ENCODE measurements at regions not wholly inside any gene's neighbourhood (a gene's known extent, or its start where the extent isn't known, plus 50 kb on each side); places are given as distances from the start of the nearest gene placed in this dataset.

DNA sequence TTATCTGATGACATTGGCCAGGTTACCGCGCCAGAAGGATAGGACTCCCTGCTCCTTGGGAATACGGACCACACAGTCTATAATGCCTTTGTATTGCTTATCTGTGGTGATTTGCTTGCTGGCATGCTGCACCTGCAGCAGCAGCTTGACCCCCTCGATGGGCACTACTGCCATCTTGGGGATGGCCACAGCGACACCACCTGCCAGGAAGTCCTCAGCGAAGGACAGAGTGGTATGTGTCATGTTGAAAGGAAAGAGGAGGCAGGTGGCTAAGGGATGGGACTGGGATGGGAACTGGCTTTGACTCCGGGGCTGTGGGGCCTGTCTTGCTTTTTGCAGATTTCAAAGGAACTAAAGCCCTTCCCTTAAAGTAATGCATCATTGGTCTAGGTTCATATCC is 50.3 kb upstream of the ACO1 start:
- no peaks in the 10 kb centered on the region for H3K27me3 ChIP-seq (ENCODE audit: control insufficient read depth, insufficient read depth, low read length)
- H3K4ac ChIP-seq (ENCODE audit: low read depth, low read length) = no peak overlapping the region
- H2BK15ac ChIP-seq (ENCODE audit: low read depth, low read length) = no peak overlapping the region
- no peak overlapping the region for H3K4me2 ChIP-seq (ENCODE audit: low read depth, low read length)
- no peak overlapping the region for H3K9ac ChIP-seq (ENCODE audit: low read depth, low read length)
- H3K18ac ChIP-seq (ENCODE audit: low read depth, low read length) = no peak overlapping the region
- no peak overlapping the region for H4K8ac ChIP-seq (ENCODE audit: low read depth in 2 of 2, low read length in 2 of 2)
- in situ Hi-C loops (cut with MboI; ENCODE audit: low sequenced_read_pairs) = no loop called here
- no peak overlapping the region for H3K4me3 ChIP-seq (ENCODE audit: insufficient read depth, low read depth, low read length)
- intact Hi-C loops (cut with micrococcal nuclease) = no loop called here
- WGBS, 2 experiments (ENCODE audit: extremely low coverage in 2 of 2, insufficient read length in 1 of 2) = no CpG with 5 or more reads among the region's 7 CpGs
- no peaks in the 10 kb centered on the region for H4K20me1 ChIP-seq (ENCODE audit: insufficient read depth, low read length)
- H3K9me1 ChIP-seq (ENCODE audit: insufficient read depth, low read length) = no peaks in the 10 kb centered on the region
- DNase-seq = no peak
- CTCF ChIA-PET = interaction anchor here (0.6 kb wide), 1 partner anchor 27 kb away, joined by 5 read pairs; no protein-coding TSS in a partner anchor
- H2AK5ac ChIP-seq (ENCODE audit: low read depth, low read length) = no peak overlapping the region
- H3K27ac ChIP-seq (ENCODE audit: insufficient read depth, low read length) = no peak overlapping the region
- H3K36me3 ChIP-seq (ENCODE audit: control insufficient read depth, insufficient read depth, low read length) = no peaks in the 10 kb centered on the region
- no peak overlapping the region for H4K91ac ChIP-seq (ENCODE audit: insufficient read depth, low read depth, low read length)
- no peaks in the 10 kb centered on the region for H3K79me1 ChIP-seq (ENCODE audit: low read depth in 1 of 2, low read length in 2 of 2)
- POLR2A ChIA-PET (ENCODE audit: unreplicated experiment) = no interaction called here
- no peak overlapping the region for H3K23ac ChIP-seq (ENCODE audit: low read depth, low read length)
- H2BK5ac ChIP-seq (ENCODE audit: low read depth, low read length, poor library complexity, severe bottlenecking) = no peak overlapping the region
- H3K56ac ChIP-seq (ENCODE audit: extremely low read depth, insufficient read depth, low read length) = no peak overlapping the region
- no peaks in the 10 kb centered on the region for H3K4me1 ChIP-seq (ENCODE audit: control insufficient read depth, insufficient read depth, low read length)
- no peak overlapping the region for H2BK120ac ChIP-seq (ENCODE audit: low read depth, low read length)
- no peak overlapping the region for H3K14ac ChIP-seq (replicated peaks; ENCODE audit: low read depth, low read length)
- H3K9me3 ChIP-seq (ENCODE audit: control insufficient read depth, insufficient read depth, low read length) = no peaks in the 10 kb centered on the region
- BruUV-seq (replicated peaks) = no TSS peak
- no peak overlapping the region for H4K5ac ChIP-seq (ENCODE audit: low read depth, low read length)
- no peak for ATAC-seq (ENCODE audit: low read depth)
- H2AK9ac ChIP-seq (replicated peaks; ENCODE audit: low read depth, low read length, poor library complexity) = no peak overlapping the region
- no peak overlapping the region for H2AFZ ChIP-seq (replicated peaks; ENCODE audit: low read length, poor library complexity)
- no peak overlapping the region for H2BK20ac ChIP-seq (ENCODE audit: low read depth, low read length)
- no peak for TF ChIP-seq RCOR1 (IDR thresholded peaks at IDR 0.05; ENCODE audit: insufficient replicate concordance, low read length)
- no peak for TF ChIP-seq FOS (IDR thresholded peaks at IDR 0.05; ENCODE audit: low read depth, low read length)
- no peak for TF ChIP-seq CHD1 (IDR thresholded peaks at IDR 0.05; ENCODE audit: low read depth, low read length)
- no peak for TF ChIP-seq CEBPB (IDR thresholded peaks at IDR 0.05; ENCODE audit: low read depth, low read length)
- no peak for TF ChIP-seq POLR2A (IDR thresholded peaks at IDR 0.05; ENCODE audit: low read depth, low read length)
- TF ChIP-seq, protein P1, sequence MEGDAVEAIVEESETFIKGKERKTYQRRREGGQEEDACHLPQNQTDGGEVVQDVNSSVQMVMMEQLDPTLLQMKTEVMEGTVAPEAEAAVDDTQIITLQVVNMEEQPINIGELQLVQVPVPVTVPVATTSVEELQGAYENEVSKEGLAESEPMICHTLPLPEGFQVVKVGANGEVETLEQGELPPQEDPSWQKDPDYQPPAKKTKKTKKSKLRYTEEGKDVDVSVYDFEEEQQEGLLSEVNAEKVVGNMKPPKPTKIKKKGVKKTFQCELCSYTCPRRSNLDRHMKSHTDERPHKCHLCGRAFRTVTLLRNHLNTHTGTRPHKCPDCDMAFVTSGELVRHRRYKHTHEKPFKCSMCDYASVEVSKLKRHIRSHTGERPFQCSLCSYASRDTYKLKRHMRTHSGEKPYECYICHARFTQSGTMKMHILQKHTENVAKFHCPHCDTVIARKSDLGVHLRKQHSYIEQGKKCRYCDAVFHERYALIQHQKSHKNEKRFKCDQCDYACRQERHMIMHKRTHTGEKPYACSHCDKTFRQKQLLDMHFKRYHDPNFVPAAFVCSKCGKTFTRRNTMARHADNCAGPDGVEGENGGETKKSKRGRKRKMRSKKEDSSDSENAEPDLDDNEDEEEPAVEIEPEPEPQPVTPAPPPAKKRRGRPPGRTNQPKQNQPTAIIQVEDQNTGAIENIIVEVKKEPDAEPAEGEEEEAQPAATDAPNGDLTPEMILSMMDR (conservative IDR thresholded peaks at IDR 0.05; ENCODE audit: low read depth, low read length) = no peak
- TF ChIP-seq, protein P2, sequence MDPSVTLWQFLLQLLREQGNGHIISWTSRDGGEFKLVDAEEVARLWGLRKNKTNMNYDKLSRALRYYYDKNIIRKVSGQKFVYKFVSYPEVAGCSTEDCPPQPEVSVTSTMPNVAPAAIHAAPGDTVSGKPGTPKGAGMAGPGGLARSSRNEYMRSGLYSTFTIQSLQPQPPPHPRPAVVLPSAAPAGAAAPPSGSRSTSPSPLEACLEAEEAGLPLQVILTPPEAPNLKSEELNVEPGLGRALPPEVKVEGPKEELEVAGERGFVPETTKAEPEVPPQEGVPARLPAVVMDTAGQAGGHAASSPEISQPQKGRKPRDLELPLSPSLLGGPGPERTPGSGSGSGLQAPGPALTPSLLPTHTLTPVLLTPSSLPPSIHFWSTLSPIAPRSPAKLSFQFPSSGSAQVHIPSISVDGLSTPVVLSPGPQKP (IDR thresholded peaks at IDR 0.05; ENCODE audit: borderline replicate concordance, low read depth, low read length) = no peak
- no peak for TF ChIP-seq RFX5 (IDR thresholded peaks at IDR 0.05; ENCODE audit: low read depth, low read length)
- no peak for TF ChIP-seq NFE2L2 (IDR thresholded peaks at IDR 0.05; ENCODE audit: low read depth, low read length)
- no peak for TF ChIP-seq SMC3 (IDR thresholded peaks at IDR 0.05; ENCODE audit: low read depth, low read length)
- TF ChIP-seq MXI1 (IDR thresholded peaks at IDR 0.05; ENCODE audit: borderline replicate concordance, low read depth, low read length) = no peak
- TF ChIP-seq MAZ (IDR thresholded peaks at IDR 0.05; ENCODE audit: borderline replicate concordance, low read depth, low read length) = no peak
- TF ChIP-seq, protein P3, sequence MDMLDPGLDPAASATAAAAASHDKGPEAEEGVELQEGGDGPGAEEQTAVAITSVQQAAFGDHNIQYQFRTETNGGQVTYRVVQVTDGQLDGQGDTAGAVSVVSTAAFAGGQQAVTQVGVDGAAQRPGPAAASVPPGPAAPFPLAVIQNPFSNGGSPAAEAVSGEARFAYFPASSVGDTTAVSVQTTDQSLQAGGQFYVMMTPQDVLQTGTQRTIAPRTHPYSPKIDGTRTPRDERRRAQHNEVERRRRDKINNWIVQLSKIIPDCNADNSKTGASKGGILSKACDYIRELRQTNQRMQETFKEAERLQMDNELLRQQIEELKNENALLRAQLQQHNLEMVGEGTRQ (IDR thresholded peaks at IDR 0.05; ENCODE audit: low read depth, low read length) = no peak
- no peak for TF ChIP-seq BHLHE40 (IDR thresholded peaks at IDR 0.05; ENCODE audit: low read depth, low read length)
- no peak for TF ChIP-seq MAFK (IDR thresholded peaks at IDR 0.05; ENCODE audit: low read depth, low read length)
- dilution Hi-C loops (cut with HindIII; ENCODE audit: low sequenced_read_pairs, unreplicated experiment) = no loop called here
